Subcutaneous abdominal adipose tissue (tissue), 5 donors: ENCODE measurements at regions not wholly inside any gene's neighbourhood (a gene's known extent, or its start where the extent isn't known, plus 50 kb on each side); places are given as distances from the start of the nearest gene placed in this dataset.

Source experiments
- H3K27ac ChIP-seq: one replicate; pipeline ENCODE4 v1.7.0; 2013; ENCODE audit warnings: low read depth, mild to moderate bottlenecking, inconsistent platforms, low read length, moderate library complexity
- H3K27me3 ChIP-seq, 5 donors: one replicate each; pipeline ENCODE4 v1.7.0; 2013; ENCODE audit warnings: low read length in 5 of 5, inconsistent platforms in 1 of 5; ENCODE audit not compliant: control insufficient read depth in 5 of 5, insufficient read depth in 4 of 5
- H3K36me3 ChIP-seq, 5 donors: one replicate each; pipeline ENCODE4 v1.7.0; 2013; ENCODE audit warnings: low read length in 5 of 5; ENCODE audit not compliant: control insufficient read depth in 5 of 5, insufficient read depth in 5 of 5
- H3K4me1 ChIP-seq, 5 donors: one replicate each; pipeline ENCODE4 v1.7.0; 2013; ENCODE audit warnings: low read length in 5 of 5, mild to moderate bottlenecking in 3 of 5, moderate library complexity in 1 of 5; ENCODE audit not compliant: control insufficient read depth in 5 of 5, insufficient read depth in 5 of 5
- H3K4me3 ChIP-seq, 5 donors: one replicate each; pipeline ENCODE4 v1.7.0; 2013; ENCODE audit warnings: low read length in 5 of 5, low read depth in 1 of 5
- H3K9ac ChIP-seq, 5 donors: one replicate each; pipeline ENCODE4 v1.7.0; 2013; ENCODE audit warnings: low read length in 5 of 5, mild to moderate bottlenecking in 4 of 5, moderate library complexity in 3 of 5
- H3K9me3 ChIP-seq, 5 donors: one replicate each; pipeline ENCODE4 v1.7.0; 2013; ENCODE audit warnings: low read length in 5 of 5; ENCODE audit not compliant: control insufficient read depth in 5 of 5
- donor health status: healthy.
- donor health status: healthy.
- donor health status: healthy.
- donor health status: healthy.
- donor health status: healthy.

DNA sequence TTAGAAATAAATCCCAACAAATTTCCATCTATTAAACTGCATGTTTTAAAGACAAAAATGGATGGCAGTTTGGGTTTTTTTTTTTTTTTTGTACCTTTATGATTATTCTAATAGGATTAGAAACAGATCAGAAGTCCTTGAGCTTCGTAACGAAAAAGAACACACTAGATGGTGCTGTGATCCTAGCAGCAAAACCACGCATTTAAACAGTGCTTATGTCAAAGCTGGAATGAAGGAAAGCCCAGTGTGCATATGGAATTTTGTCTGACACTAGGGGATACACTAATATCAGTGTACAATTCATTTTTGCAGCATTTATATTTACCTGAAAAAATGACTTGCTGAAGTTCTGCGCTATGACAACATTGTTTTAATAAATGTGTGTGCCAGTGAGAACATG lies 229.1 kb downstream of the VEGFC start:
- H3K27me3 ChIP-seq, result no peaks in the 10 kb centered on the region
- no peaks in the 10 kb centered on the region for H3K4me1 ChIP-seq
- no peak overlapping the region for H3K4me3 ChIP-seq
- no peak overlapping the region for H3K9ac ChIP-seq
- H3K27ac ChIP-seq, result no peak overlapping the region
- no peaks in the 10 kb centered on the region for H3K36me3 ChIP-seq
- H3K9me3 ChIP-seq, result no peaks in the 10 kb centered on the region

GRCh38 chr4:176565049-176565448 lies 227.7 kb downstream of the VEGFC start:
- H3K27ac ChIP-seq, result no peak overlapping the region
- no peak overlapping the region for H3K4me3 ChIP-seq
- no peaks in the 10 kb centered on the region for H3K27me3 ChIP-seq
- no peak overlapping the region for H3K9ac ChIP-seq
- no peaks in the 10 kb centered on the region for H3K9me3 ChIP-seq
- H3K4me1 ChIP-seq, result no peaks in the 10 kb centered on the region
- H3K36me3 ChIP-seq, result no peaks in the 10 kb centered on the region

- no peaks in the 10 kb centered on the region for H3K36me3 ChIP-seq
- no peaks in the 10 kb centered on the region for H3K9me3 ChIP-seq
- H3K9ac ChIP-seq, result no peak overlapping the region
- H3K27me3 ChIP-seq, result no peaks in the 10 kb centered on the region
- H3K4me1 ChIP-seq, result no peaks in the 10 kb centered on the region
- no peak overlapping the region for H3K4me3 ChIP-seq
- H3K27ac ChIP-seq, result no peak overlapping the region
Measured at GRCh38 chr4:176566769-176567168, 226.0 kb downstream of the VEGFC start.

- H3K27ac ChIP-seq, result no peak overlapping the region
- H3K9ac ChIP-seq, result no peak overlapping the region
- no peaks in the 10 kb centered on the region for H3K27me3 ChIP-seq
- peaks cover 0 to 6% (median 6%) of the 10 kb centered on the region in 5 donors for H3K4me1 ChIP-seq
- no peaks in the 10 kb centered on the region for H3K9me3 ChIP-seq
- no peaks in the 10 kb centered on the region for H3K36me3 ChIP-seq
- no peak overlapping the region for H3K4me3 ChIP-seq
Measured at GRCh38 chr4:176568238-176568637, 224.5 kb downstream of the VEGFC start.

GRCh38 chr4:176569301-176569700 lies 223.4 kb downstream of the VEGFC start:
- H3K9me3 ChIP-seq, result no peaks in the 10 kb centered on the region
- no peaks in the 10 kb centered on the region for H3K36me3 ChIP-seq
- peaks cover 0 to 11% (median 10%) of the 10 kb centered on the region in 5 donors for H3K4me1 ChIP-seq
- H3K27ac ChIP-seq, result no peak overlapping the region
- H3K9ac ChIP-seq, result no peak overlapping the region
- no peaks in the 10 kb centered on the region for H3K27me3 ChIP-seq
- H3K4me3 ChIP-seq, result no peak overlapping the region

DNA sequence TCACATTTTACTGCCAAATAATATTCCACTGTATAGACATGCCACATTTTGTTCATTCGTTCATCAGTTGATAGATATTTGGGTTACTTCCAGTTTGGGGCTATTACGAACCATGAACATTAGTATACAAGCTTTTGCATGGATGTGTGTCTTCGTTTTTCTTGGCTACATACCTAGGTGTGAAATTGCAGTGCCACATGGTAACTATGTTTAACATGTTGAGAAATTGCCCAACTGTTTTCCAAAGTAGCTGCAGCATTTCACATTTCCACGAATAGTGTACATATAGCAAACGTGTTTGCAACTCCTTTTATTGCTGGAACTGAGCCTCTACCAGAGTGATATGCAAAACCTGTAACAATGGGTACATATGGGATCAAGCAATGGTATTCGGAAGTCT lies 221.5 kb downstream of the VEGFC start:
- no peaks in the 10 kb centered on the region for H3K27me3 ChIP-seq
- H3K36me3 ChIP-seq, result no peaks in the 10 kb centered on the region
- peaks cover 0 to 22% (median 17%) of the 10 kb centered on the region in 5 donors for H3K4me1 ChIP-seq
- no peak overlapping the region for H3K27ac ChIP-seq
- no peak overlapping the region for H3K4me3 ChIP-seq
- H3K9ac ChIP-seq, result no peak overlapping the region
- H3K9me3 ChIP-seq, result no peaks in the 10 kb centered on the region

DNA sequence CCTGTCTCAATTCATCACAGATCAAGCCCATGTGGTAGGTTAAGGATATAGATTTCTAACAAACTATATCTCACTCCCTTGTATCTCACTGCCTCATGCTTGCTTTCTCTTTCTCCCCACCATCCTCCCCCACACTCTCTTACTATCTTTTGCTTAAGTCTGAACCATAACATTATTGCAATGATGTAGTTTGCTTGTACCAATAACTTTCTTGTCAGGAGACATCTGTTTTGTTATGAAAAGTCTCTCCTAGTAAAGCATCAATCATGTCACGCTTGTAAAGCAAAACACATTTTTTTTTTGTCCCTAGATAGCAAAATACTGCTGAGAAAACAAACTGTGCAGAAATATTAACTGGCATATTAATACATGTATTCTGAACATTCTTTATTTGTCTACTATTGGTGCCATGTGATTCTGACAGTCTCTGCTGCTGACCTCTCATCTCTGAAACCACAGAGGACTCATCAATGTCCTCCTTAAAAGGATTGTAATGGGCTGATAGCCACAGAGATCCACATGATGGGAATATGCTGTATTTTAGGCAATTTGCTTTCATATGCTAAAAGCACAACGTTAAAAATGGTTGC lies 217.5 kb downstream of the VEGFC start:
- no peaks in the 10 kb centered on the region for H3K27me3 ChIP-seq
- H3K27ac ChIP-seq, result no peak overlapping the region
- no peaks in the 10 kb centered on the region for H3K36me3 ChIP-seq
- H3K4me1 ChIP-seq, result peaks cover 0 to 22% (median 17%) of the 10 kb centered on the region in 5 donors
- no peak overlapping the region for H3K9ac ChIP-seq
- no peak overlapping the region for H3K4me3 ChIP-seq
- H3K9me3 ChIP-seq, result no peaks in the 10 kb centered on the region

GRCh38 chr4:176579226-176579625 lies 213.5 kb downstream of the VEGFC start:
- no peak overlapping the region for H3K27ac ChIP-seq
- peaks cover 0 to 11% (median 9%) of the 10 kb centered on the region in 5 donors for H3K4me1 ChIP-seq
- H3K9me3 ChIP-seq, result peaks cover 0 to 3% (median 0%) of the 10 kb centered on the region in 5 donors
- no peak overlapping the region for H3K4me3 ChIP-seq
- H3K9ac ChIP-seq, result no peak overlapping the region
- no peaks in the 10 kb centered on the region for H3K36me3 ChIP-seq
- H3K27me3 ChIP-seq, result no peaks in the 10 kb centered on the region

- Histone ChIP-seq H3K4me1 (peaks cover 0 to 12% (median 3%) of the 10 kb centered on the region in 5 donors), H3K27me3 (no peaks in the 10 kb centered on the region)
Measured at GRCh38 chr4:176583278-176583677, 209.4 kb downstream of the VEGFC start.

DNA sequence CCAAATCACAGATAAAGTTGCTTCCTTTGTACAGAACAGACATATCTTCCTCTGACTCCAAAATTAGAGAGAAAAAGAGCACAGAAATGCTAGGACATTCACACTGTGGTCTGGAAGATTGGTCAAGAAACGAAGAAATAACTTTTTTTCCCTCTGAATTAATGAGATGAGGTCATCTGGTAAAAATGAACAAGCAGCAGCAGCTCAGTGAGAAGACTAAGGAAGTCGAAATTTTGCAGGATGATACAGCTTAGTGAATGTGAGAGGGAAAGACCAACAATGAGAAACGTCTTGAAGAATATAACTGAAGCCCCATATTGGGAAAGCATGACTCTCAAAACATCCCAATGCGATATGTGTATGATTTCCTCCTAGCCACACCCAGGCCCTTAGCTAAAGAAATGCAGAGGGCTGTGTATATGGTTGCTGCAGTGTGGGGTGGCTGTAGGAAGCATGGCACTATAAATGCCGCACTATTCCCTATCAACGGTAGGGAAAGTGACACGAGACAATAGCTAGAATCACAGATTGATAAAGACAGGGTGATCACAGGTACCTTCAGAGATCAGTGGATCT lies 208.6 kb downstream of the VEGFC start:
- H3K4me1 ChIP-seq, result peaks cover 0 to 14% (median 5%) of the 10 kb centered on the region in 5 donors
- no peak overlapping the region for H3K4me3 ChIP-seq
- no peaks in the 10 kb centered on the region for H3K36me3 ChIP-seq
- no peak overlapping the region for H3K9ac ChIP-seq
- H3K27ac ChIP-seq, result no peak overlapping the region
- peaks cover 0 to 3% (median 0%) of the 10 kb centered on the region in 5 donors for H3K9me3 ChIP-seq
- no peaks in the 10 kb centered on the region for H3K27me3 ChIP-seq

More at GRCh38 chr4:176583278-176583677, 209.4 kb downstream of the VEGFC start:
- Histone ChIP-seq H3K9ac (no peak overlapping the region), H3K9me3 (peaks cover 0 to 3% (median 0%) of the 10 kb centered on the region in 5 donors), H3K4me3 (no peak overlapping the region), H3K36me3 (no peaks in the 10 kb centered on the region), H3K27ac (no peak overlapping the region)
